IMR-90 (cell line): ENCODE measurements at regions not wholly inside any gene's neighbourhood (a gene's known extent, or its start where the extent isn't known, plus 50 kb on each side); places are given as distances from the start of the nearest gene placed in this dataset.

Source experiments
- ATAC-seq: fragments of 200-7000 bp; cut with Tn5 transposase; 2 replicates; pipeline ENCODE4 v1.9.1; 2020; ENCODE audit warnings: low read depth, mild to moderate bottlenecking, moderate library complexity
- BruUV-seq: library from RNA; stranded (reverse); fragments of 400-500 nt; replicated peaks from 2 replicates; lab custom pipeline; 2021; lab: Mats Ljungman, UMichigan
- CTCF ChIA-PET: fragments of 300-600 bp; formaldehyde crosslinking; extraction: SDS; loops from one replicate; lab custom pipeline; 2021; ENCODE audit warnings: antibody characterized with exemption; lab: Yijun Ruan, JAX
- POLR2A ChIA-PET: fragments of 300-600 bp; sonication (Branson Sonifier 250); formaldehyde crosslinking; loops from one replicate; lab custom pipeline; 2022; ENCODE audit warnings: antibody characterized with exemption; ENCODE audit not compliant: unreplicated experiment; lab: Charles Lee
- DNase-seq: peaks from one replicate; pipeline ENCODE4 v3.0.0; 2013
- H2AFZ ChIP-seq: replicated peaks from 2 replicates; pipeline ENCODE3; 2013; ENCODE audit warnings: low read length, mild to moderate bottlenecking; ENCODE audit not compliant: poor library complexity
- H2AK5ac ChIP-seq: 2 replicates; pipeline ENCODE4 v1.6.1; 2013; ENCODE audit warnings: low read depth, low read length, inconsistent platforms
- H2AK9ac ChIP-seq: replicated peaks from 2 replicates; pipeline ENCODE3; 2013; ENCODE audit warnings: mild to moderate bottlenecking, low read depth, low read length, moderate library complexity; ENCODE audit not compliant: poor library complexity
- H2BK120ac ChIP-seq: 2 replicates; pipeline ENCODE4 v1.6.1; 2013; ENCODE audit warnings: low read depth, low read length, inconsistent platforms
- H2BK15ac ChIP-seq: 3 replicates; pipeline ENCODE4 v1.6.1; 2013; ENCODE audit warnings: low read depth, low read length, inconsistent platforms
- H2BK20ac ChIP-seq: 2 replicates; pipeline ENCODE4 v1.6.1; 2013; ENCODE audit warnings: low read depth, mild to moderate bottlenecking, inconsistent platforms, low read length, moderate library complexity
- H2BK5ac ChIP-seq: 2 replicates; pipeline ENCODE4 v1.6.1; 2013; ENCODE audit warnings: mild to moderate bottlenecking, low read depth, low read length, inconsistent platforms; ENCODE audit not compliant: poor library complexity, severe bottlenecking
- H3K14ac ChIP-seq: replicated peaks from 2 replicates; pipeline ENCODE4 v1.6.1; 2013; ENCODE audit warnings: low read depth, low read length, inconsistent platforms
- H3K18ac ChIP-seq: 2 replicates; pipeline ENCODE4 v1.6.1; 2013; ENCODE audit warnings: low read depth, low read length, control low read depth
- H3K23ac ChIP-seq: 2 replicates; pipeline ENCODE4 v1.6.1; 2013; ENCODE audit warnings: low read depth, low read length, inconsistent platforms
- H3K27ac ChIP-seq: 2 replicates; pipeline ENCODE4 v1.5.1; 2013; ENCODE audit warnings: mild to moderate bottlenecking, control low read depth, low read length; ENCODE audit not compliant: insufficient read depth
- H3K27me3 ChIP-seq: 2 replicates; pipeline ENCODE4 v1.6.1; 2013; ENCODE audit warnings: low read length; ENCODE audit not compliant: control insufficient read depth, insufficient read depth
- H3K36me3 ChIP-seq: 2 replicates; pipeline ENCODE4 v1.6.1; 2013; ENCODE audit warnings: low read length, mixed read lengths; ENCODE audit not compliant: control insufficient read depth, insufficient read depth
- H3K4ac ChIP-seq: 2 replicates; pipeline ENCODE4 v1.6.1; 2013; ENCODE audit warnings: low read depth, low read length, inconsistent platforms
- H3K4me1 ChIP-seq: 2 replicates; pipeline ENCODE4 v1.6.1; 2013; ENCODE audit warnings: low read length, mixed read lengths; ENCODE audit not compliant: control insufficient read depth, insufficient read depth
- H3K4me2 ChIP-seq: 2 replicates; pipeline ENCODE4 v1.6.1; 2013; ENCODE audit warnings: low read depth, mild to moderate bottlenecking, control low read depth, low read length, moderate library complexity
- H3K4me3 ChIP-seq: 2 replicates; pipeline ENCODE4 v1.5.1; 2013; ENCODE audit warnings: low read depth, mild to moderate bottlenecking, control low read depth, low read length, moderate library complexity; ENCODE audit not compliant: insufficient read depth
- H3K56ac ChIP-seq: 2 replicates; pipeline ENCODE4 v1.6.1; 2013; ENCODE audit warnings: low read length, inconsistent platforms; ENCODE audit not compliant: insufficient read depth; ENCODE audit errors: extremely low read depth
- H3K79me1 ChIP-seq, 2 experiments: 2 replicates each; pipeline ENCODE4 v1.6.1; 2013; ENCODE audit warnings: low read length in 2 of 2, inconsistent platforms in 1 of 2, low read depth in 1 of 2
- H3K9ac ChIP-seq: 2 replicates; pipeline ENCODE4 v1.6.1; 2013; ENCODE audit warnings: low read depth, low read length, control low read depth
- H3K9me1 ChIP-seq: 2 replicates; pipeline ENCODE4 v1.6.1; 2013; ENCODE audit warnings: low read length, inconsistent platforms; ENCODE audit not compliant: insufficient read depth
- H3K9me3 ChIP-seq: 2 replicates; pipeline ENCODE4 v1.6.1; 2013; ENCODE audit warnings: low read length; ENCODE audit not compliant: control insufficient read depth, insufficient read depth
- H4K20me1 ChIP-seq: 2 replicates; pipeline ENCODE4 v1.6.1; 2013; ENCODE audit warnings: low read length, inconsistent platforms; ENCODE audit not compliant: insufficient read depth
- H4K5ac ChIP-seq: 2 replicates; pipeline ENCODE4 v1.6.1; 2013; ENCODE audit warnings: mild to moderate bottlenecking, low read depth, low read length, control low read depth
- H4K8ac ChIP-seq, 2 experiments: 2 replicates each; pipeline ENCODE4 v1.6.1; 2013; ENCODE audit warnings: low read depth in 2 of 2, low read length in 2 of 2, control low read depth in 1 of 2, inconsistent platforms in 1 of 2
- H4K91ac ChIP-seq: 2 replicates; pipeline ENCODE4 v1.6.1; 2013; ENCODE audit warnings: low read depth, low read length, inconsistent platforms; ENCODE audit not compliant: insufficient read depth
- BHLHE40 ChIP-seq: fragments of 150-350 bp; IDR thresholded peaks from 2 replicates; pipeline ENCODE4 v1.6.1; 2016; ENCODE audit warnings: mild to moderate bottlenecking, low read depth, low read length
- CEBPB ChIP-seq: IDR thresholded peaks from 2 replicates; pipeline ENCODE4 v1.6.1; 2012; ENCODE audit warnings: low read depth, low read length, improper control_type of control experiment
- CHD1 ChIP-seq: IDR thresholded peaks from 2 replicates; pipeline ENCODE4 v1.6.1; 2012; ENCODE audit warnings: low read depth, low read length, improper control_type of control experiment
- CTCF ChIP-seq: conservative IDR thresholded peaks from 2 replicates; pipeline ENCODE4 v1.5.1; 2012; ENCODE audit warnings: mild to moderate bottlenecking, low read depth, low read length, improper control_type of control experiment
- ELK1 ChIP-seq: fragments of 150-350 bp; IDR thresholded peaks from 2 replicates; pipeline ENCODE4 v1.6.1; 2016; ENCODE audit warnings: low read depth, mild to moderate bottlenecking, low read length, moderate library complexity, borderline replicate concordance
- FOS ChIP-seq: fragments of 150-350 bp; IDR thresholded peaks from 2 replicates; pipeline ENCODE4 v1.6.1; 2016; ENCODE audit warnings: low read depth, low read length
- MAFK ChIP-seq: IDR thresholded peaks from 2 replicates; pipeline ENCODE4 v1.6.1; 2012; ENCODE audit warnings: low read depth, low read length, improper control_type of control experiment
- MAZ ChIP-seq: IDR thresholded peaks from 2 replicates; pipeline ENCODE4 v1.6.1; 2012; ENCODE audit warnings: low read depth, mild to moderate bottlenecking, low read length, improper control_type of control experiment, moderate library complexity, borderline replicate concordance
- MXI1 ChIP-seq: IDR thresholded peaks from 2 replicates; pipeline ENCODE4 v1.6.1; 2012; ENCODE audit warnings: low read depth, mild to moderate bottlenecking, low read length, moderate library complexity, borderline replicate concordance
- NFE2L2 ChIP-seq: fragments of 150-350 bp; IDR thresholded peaks from 2 replicates; pipeline ENCODE4 v1.6.1; 2016; ENCODE audit warnings: low read depth, mild to moderate bottlenecking, low read length
- POLR2A ChIP-seq: IDR thresholded peaks from 2 replicates; pipeline ENCODE4 v1.6.1; 2012; ENCODE audit warnings: mild to moderate bottlenecking, low read depth, low read length
- RAD21 ChIP-seq: IDR thresholded peaks from 2 replicates; pipeline ENCODE4 v1.6.1; 2012; ENCODE audit warnings: low read length, improper control_type of control experiment
- RCOR1 ChIP-seq: IDR thresholded peaks from 2 replicates; pipeline ENCODE4 v1.6.1; 2012; ENCODE audit warnings: mild to moderate bottlenecking, low read length, improper control_type of control experiment; ENCODE audit not compliant: insufficient replicate concordance
- RFX5 ChIP-seq: IDR thresholded peaks from 2 replicates; pipeline ENCODE4 v1.8.0; 2012; ENCODE audit warnings: low read depth, mild to moderate bottlenecking, low read length, moderate library complexity
- SMC3 ChIP-seq: fragments of 150-350 bp; IDR thresholded peaks from 2 replicates; pipeline ENCODE4 v1.6.1; 2016; ENCODE audit warnings: low read depth, mild to moderate bottlenecking, antibody characterized with exemption, low read length, moderate library complexity
- USF2 ChIP-seq: fragments of 150-350 bp; IDR thresholded peaks from 2 replicates; pipeline ENCODE4 v1.6.1; 2017; ENCODE audit warnings: mild to moderate bottlenecking, antibody characterized with exemption, low read length, low read depth
- WGBS, 2 experiments: methylation state at CpG; one replicate each; pipeline versions ENCODE4 v1.1.5 to v1.1.7; 2013; ENCODE audit warnings: missing lambda C conversion rate in 2 of 2; ENCODE audit not compliant: insufficient read length in 1 of 2; ENCODE audit errors: extremely low coverage in 2 of 2; 5-methylcytosine and 5-hydroxymethylcytosine counted together
- dilution Hi-C: fragments of 300-500 bp; cut with HindIII; formaldehyde crosslinking; loops from one replicate; pipeline ENCODE4 v1.14.3; 2018; ENCODE audit warnings: low sequenced_read_pairs; ENCODE audit not compliant: unreplicated experiment
- in situ Hi-C: fragments of 300-500 bp; cut with MboI; formaldehyde crosslinking; loops from 3 replicates; pipeline ENCODE4 v1.14.3; 2019; ENCODE audit warnings: low sequenced_read_pairs, inconsistent platforms, mixed read lengths
- intact Hi-C: fragments of 100-400 bp; cut with micrococcal nuclease; formaldehyde crosslinking; loops from 2 replicates; pipeline ENCODE4 v1.10.0; 2022

- intact Hi-C loops, result no loop called here
- dilution Hi-C loops, result no loop called here
- BruUV-seq, result no TSS peak
- Histone ChIP-seq H3K79me1 (no peaks in the 10 kb centered on the region), H2AK9ac (no peak overlapping the region), H2BK20ac (no peak overlapping the region), H3K27ac (no peak overlapping the region), H2BK15ac (no peak overlapping the region), H3K4me1 (no peaks in the 10 kb centered on the region), H3K56ac (no peak overlapping the region), H3K23ac (no peak overlapping the region), H2AFZ (no peak overlapping the region), H3K14ac (no peak overlapping the region), H3K9me3 (no peaks in the 10 kb centered on the region), H3K36me3 (no peaks in the 10 kb centered on the region), H3K4me3 (no peak overlapping the region), H4K91ac (no peak overlapping the region), H4K5ac (no peak overlapping the region), H4K20me1 (no peaks in the 10 kb centered on the region), H3K4me2 (no peak overlapping the region), H2AK5ac (no peak overlapping the region), H2BK5ac (no peak overlapping the region), H2BK120ac (no peak overlapping the region), H3K27me3 (0 out of 2 replicates have a peak, but pooled peaks cover 2% of the 10 kb centered on the region), H3K4ac (no peak overlapping the region), H3K18ac (no peak overlapping the region), H3K9ac (no peak overlapping the region), H3K9me1 (no peaks in the 10 kb centered on the region), H4K8ac (no peak overlapping the region)
- no peak for ATAC-seq
- TF ChIP-seq FOS, result no peak
- TF ChIP-seq CHD1, result no peak
- no peak for TF ChIP-seq RCOR1
- TF ChIP-seq BHLHE40, result no peak
- TF ChIP-seq USF2, result no peak
- TF ChIP-seq RFX5, result no peak
- TF ChIP-seq NFE2L2, result no peak
- no peak for TF ChIP-seq POLR2A
- no peak for TF ChIP-seq CEBPB
- no peak for TF ChIP-seq MXI1
- TF ChIP-seq ELK1, result no peak
- no peak for TF ChIP-seq MAZ
- TF ChIP-seq CTCF, result no peak
- TF ChIP-seq SMC3, result no peak
- no peak for TF ChIP-seq MAFK
- no peak for TF ChIP-seq RAD21
- CTCF ChIA-PET, result no interaction called here
- WGBS, 2 experiments, result no CpG with 5 or more reads among the region's 1 CpG
- POLR2A ChIA-PET, result no interaction called here
- DNase-seq, result no peak
- in situ Hi-C loops, result no loop called here
These were observed 606.0 kb upstream of the HTR2C start for GRCh38 chrX:113977887-113978286.
